ENCODE measurements at regions not wholly inside any gene's neighbourhood (a gene's known extent, or its start where the extent isn't known, plus 50 kb on each side); places are given as distances from the start of the nearest gene placed in this dataset.

DNA sequence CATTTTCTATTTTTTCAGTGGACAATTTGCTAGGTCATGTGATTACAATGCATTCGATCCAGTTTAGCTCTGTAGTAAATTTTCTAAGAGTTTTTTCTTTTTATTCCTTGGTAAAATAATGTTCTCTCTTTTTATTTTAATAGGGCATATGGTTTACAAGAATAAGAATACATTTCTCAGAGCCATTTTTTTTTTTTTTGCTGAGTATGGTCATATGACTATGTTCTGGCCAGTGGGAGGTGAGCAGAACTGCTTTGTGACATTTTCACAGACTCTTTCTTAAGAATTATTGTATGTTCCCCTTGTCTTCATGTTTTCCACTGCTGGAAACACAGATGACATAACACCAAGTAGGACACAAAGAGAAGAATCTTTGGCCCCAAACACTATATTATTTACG is 626.6 kb upstream of the FSHR start:
- no peaks in the 10 kb centered on the region for H3K9me3 ChIP-seq
- H3K4me1 ChIP-seq (ENCODE audit: low read depth): no peaks in the 10 kb centered on the region
- no peak overlapping the region for H3K4me3 ChIP-seq
- ATAC-seq (no peak), DNase-seq (no peak)
- no peaks in the 10 kb centered on the region for H3K36me3 ChIP-seq (ENCODE audit: low read depth)
- intact Hi-C loops (cut with DNase I, micrococcal nuclease): no loop called here
- TF ChIP-seq, protein P1, sequence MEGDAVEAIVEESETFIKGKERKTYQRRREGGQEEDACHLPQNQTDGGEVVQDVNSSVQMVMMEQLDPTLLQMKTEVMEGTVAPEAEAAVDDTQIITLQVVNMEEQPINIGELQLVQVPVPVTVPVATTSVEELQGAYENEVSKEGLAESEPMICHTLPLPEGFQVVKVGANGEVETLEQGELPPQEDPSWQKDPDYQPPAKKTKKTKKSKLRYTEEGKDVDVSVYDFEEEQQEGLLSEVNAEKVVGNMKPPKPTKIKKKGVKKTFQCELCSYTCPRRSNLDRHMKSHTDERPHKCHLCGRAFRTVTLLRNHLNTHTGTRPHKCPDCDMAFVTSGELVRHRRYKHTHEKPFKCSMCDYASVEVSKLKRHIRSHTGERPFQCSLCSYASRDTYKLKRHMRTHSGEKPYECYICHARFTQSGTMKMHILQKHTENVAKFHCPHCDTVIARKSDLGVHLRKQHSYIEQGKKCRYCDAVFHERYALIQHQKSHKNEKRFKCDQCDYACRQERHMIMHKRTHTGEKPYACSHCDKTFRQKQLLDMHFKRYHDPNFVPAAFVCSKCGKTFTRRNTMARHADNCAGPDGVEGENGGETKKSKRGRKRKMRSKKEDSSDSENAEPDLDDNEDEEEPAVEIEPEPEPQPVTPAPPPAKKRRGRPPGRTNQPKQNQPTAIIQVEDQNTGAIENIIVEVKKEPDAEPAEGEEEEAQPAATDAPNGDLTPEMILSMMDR (IDR thresholded peaks at IDR 0.05): no peak

DNA sequence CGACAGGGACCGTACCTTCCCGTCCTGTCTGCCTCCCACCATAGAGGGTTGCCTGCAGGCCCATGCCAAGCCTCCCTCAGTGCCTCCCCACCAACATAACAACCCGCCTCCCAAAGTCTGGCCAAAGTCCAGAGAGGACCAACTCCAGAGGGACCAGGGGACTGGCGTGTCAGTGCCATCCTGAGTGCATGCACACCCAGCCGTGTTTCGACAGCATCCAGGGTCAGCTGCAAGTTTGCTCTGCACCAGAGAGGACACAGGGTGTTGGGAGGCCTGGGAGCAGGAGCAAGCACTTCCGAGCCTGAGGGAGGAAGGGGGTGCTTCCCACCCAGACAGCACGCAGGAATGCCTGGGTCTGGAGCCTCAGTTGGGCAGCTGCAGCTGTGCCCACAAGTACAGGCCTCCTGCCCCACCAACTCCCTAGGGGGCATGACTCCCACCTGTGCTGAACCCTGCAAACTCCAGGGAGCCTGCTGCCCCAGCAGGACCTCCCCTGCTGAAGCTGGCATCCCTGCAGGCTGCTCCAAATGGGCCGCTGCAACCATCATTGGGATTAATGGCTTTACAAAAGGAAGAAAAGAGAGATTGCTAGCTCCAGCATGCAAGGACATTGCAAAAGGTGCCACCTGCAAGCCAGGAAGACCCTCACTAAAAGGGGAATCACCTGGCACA is 618.1 kb upstream of the FSHR start:
- no peak for ATAC-seq
- TF ChIP-seq, protein P1 (IDR thresholded peaks at IDR 0.05): no peak
- DNase-seq: no peak
- Histone ChIP-seq H3K4me1 (ENCODE audit: low read depth) (no peaks in the 10 kb centered on the region), H3K36me3 (ENCODE audit: low read depth) (no peaks in the 10 kb centered on the region), H3K4me3 (no peak overlapping the region), H3K9me3 (no peaks in the 10 kb centered on the region)
- intact Hi-C loops (cut with DNase I, micrococcal nuclease): no loop called here

DNA sequence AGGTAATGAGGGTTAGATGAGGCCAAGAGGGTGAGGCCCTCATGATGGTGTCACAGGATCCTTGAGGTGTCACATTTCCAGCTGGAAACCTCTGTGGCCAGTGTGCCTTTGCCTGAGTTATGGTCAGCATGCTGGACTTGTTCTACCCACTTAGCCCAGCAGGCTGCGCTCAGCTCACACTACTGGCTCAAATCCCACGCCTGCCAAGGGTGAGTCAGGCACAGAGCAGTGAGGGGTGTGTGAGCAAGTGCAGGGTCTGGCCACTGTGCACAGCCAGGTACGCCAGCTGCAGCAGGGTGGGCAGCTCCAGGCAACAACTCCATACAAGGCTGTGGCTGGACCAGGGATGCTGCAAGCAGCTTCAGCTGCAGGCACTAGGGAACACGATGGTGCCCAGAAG is 616.6 kb upstream of the FSHR start:
- intact Hi-C loops (cut with DNase I, micrococcal nuclease): no loop called here
- Histone ChIP-seq H3K9me3 (no peaks in the 10 kb centered on the region), H3K4me1 (ENCODE audit: low read depth) (no peaks in the 10 kb centered on the region), H3K4me3 (no peak overlapping the region), H3K36me3 (ENCODE audit: low read depth) (no peaks in the 10 kb centered on the region)
- peak in 2 of 3 donors; percentile 16 to 22 for DNase-seq
- TF ChIP-seq, protein P1 (IDR thresholded peaks at IDR 0.05): no peak
- ATAC-seq: peak; percentile 34

DNA sequence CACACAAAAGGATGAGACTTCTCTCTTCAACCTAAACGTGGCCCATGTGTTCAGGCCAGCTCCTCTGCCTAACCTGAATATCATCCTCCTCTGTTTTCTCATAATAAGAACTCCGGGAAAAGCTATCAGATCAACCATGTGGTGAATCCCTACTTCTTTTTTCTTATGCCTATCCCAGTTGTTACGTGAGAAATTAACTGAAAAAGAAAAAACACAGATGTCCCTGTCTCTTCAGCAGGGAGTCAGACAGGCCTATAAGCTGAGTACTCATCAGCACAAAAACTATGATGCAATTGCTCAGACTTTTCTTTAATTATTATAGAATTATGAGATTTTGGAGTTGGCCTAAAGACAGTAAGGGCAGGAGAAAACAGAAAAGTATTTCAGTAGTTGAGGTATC is 613.0 kb upstream of the FSHR start:
- Histone ChIP-seq H3K4me1 (ENCODE audit: low read depth) (no peaks in the 10 kb centered on the region), H3K36me3 (ENCODE audit: low read depth) (no peaks in the 10 kb centered on the region), H3K4me3 (no peak overlapping the region), H3K9me3 (no peaks in the 10 kb centered on the region)
- TF ChIP-seq, protein P1 (IDR thresholded peaks at IDR 0.05): no peak
- intact Hi-C loops (cut with DNase I, micrococcal nuclease): no loop called here
- ATAC-seq (no peak), DNase-seq (no peak)

DNA sequence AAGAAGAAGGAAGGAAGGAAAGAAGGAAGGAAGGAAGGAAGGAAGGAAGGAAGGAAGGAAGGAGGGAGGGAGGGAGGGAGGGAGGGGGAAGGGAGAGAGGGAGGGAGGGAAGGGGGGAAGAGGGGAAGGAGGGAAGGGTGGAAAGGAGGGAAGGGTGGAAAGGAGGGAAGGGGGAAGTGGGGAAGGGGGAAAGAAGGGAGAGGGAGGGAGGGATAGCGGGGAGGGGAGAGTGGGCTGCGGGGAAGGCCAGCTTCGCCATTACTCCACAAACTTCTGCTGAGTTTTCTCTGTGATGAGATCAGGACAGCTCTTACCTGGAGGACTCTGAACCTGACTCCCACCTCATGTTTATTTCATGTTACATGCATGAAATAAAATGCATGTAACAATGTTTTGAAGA is 601.5 kb upstream of the FSHR start:
- DNase-seq (no peak), ATAC-seq (no peak)
- no peaks in the 10 kb centered on the region for H3K4me1 ChIP-seq (ENCODE audit: low read depth)
- H3K4me3 ChIP-seq: no peak overlapping the region
- H3K9me3 ChIP-seq: no peaks in the 10 kb centered on the region
- TF ChIP-seq, protein P1 (IDR thresholded peaks at IDR 0.05): no peak
- intact Hi-C loops (cut with DNase I, micrococcal nuclease): no loop called here
- no peaks in the 10 kb centered on the region for H3K36me3 ChIP-seq (ENCODE audit: low read depth)

DNA sequence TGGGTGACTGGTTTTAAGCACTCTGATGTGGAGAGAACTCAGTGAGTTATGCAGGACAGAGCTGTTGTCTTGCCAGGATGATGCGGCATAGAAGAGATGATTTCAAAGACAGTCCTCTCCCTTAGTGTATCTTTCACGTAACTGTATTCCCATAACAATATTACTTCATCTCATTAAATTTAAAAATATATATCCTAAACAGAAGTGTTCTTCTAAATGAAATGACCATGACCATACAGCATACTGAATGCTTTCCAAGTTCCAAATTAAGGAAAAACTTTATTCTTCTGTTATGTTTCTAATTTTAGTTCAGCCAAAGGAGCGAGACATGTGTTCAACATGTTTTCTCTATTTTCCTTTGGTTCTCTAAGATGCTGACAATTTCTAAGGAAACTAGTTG is 600.1 kb upstream of the FSHR start:
- intact Hi-C loops (cut with DNase I, micrococcal nuclease): no loop called here
- Histone ChIP-seq H3K9me3 (no peaks in the 10 kb centered on the region), H3K36me3 (ENCODE audit: low read depth) (no peaks in the 10 kb centered on the region), H3K4me3 (no peak overlapping the region), H3K4me1 (ENCODE audit: low read depth) (no peaks in the 10 kb centered on the region)
- TF ChIP-seq, protein P1 (IDR thresholded peaks at IDR 0.05): no peak
- no peak for ATAC-seq
- DNase-seq: no peak

All from mucosa of descending colon (tissue), 3 donors.